Gastroesophageal sphincter (tissue), 4 donors: ENCODE measurements at regions not wholly inside any gene's neighbourhood (a gene's known extent, or its start where the extent isn't known, plus 50 kb on each side); places are given as distances from the start of the nearest gene placed in this dataset.
"Not testable (repeated sequence)": the region's sequence is repeated elsewhere in the genome, so short reads cannot be mapped to it uniquely, and the experiment has no call there.

Source experiments
- ATAC-seq: fragments of 150-250 bp; one replicate; pipeline ENCODE4 v1.9.1; 2016; ENCODE audit warnings: mild to moderate bottlenecking, moderate library complexity
- H3K27ac ChIP-seq, 4 donors: fragments of 200-600 bp; sonication (generic) in 3 of 4; 1 replicate in 3 of 4; 2 replicates in 1 of 4; pipeline ENCODE4 v1.5.1; 2016 to 2019
- H3K27me3 ChIP-seq: fragments of 200-600 bp; sonication (generic); one replicate; pipeline ENCODE4 v1.5.1; 2019
- H3K36me3 ChIP-seq, 2 donors: fragments of 200-600 bp; sonication (generic); one replicate each; pipeline ENCODE4 v1.5.1; 2019; ENCODE audit warnings: control low read depth in 1 of 2
- H3K4me1 ChIP-seq, 3 donors: fragments of 200-600 bp; sonication (generic); 1 replicate in 2 of 3; 2 replicates in 1 of 3; pipeline ENCODE4 v1.5.1; 2016 to 2019; ENCODE audit warnings: control low read depth in 2 of 3
- H3K4me3 ChIP-seq, 2 donors: fragments of 200-600 bp; sonication (generic); one replicate each; pipeline ENCODE4 v1.5.1; 2019; ENCODE audit warnings: mild to moderate bottlenecking in 1 of 2, moderate library complexity in 1 of 2
- H3K9me3 ChIP-seq, 3 donors: fragments of 200-600 bp; sonication (generic); one replicate each; pipeline ENCODE4 v1.5.1; 2017 to 2019; ENCODE audit warnings: control low read depth in 2 of 3
- EP300 ChIP-seq: sonication (generic); formaldehyde crosslinking; IDR thresholded peaks from one replicate; pipeline ENCODE4 v1.6.1; 2017; ENCODE audit warnings: antibody characterized with exemption, mild to moderate bottlenecking
- POLR2A ChIP-seq, 2 donors: fragments of 450-650 bp; IDR thresholded peaks; one replicate each; pipeline ENCODE4 v1.6.1; 2017; ENCODE audit warnings: antibody characterized with exemption in 2 of 2, mild to moderate bottlenecking in 2 of 2, moderate library complexity in 1 of 2
- POLR2AphosphoS5 ChIP-seq: sonication (generic); formaldehyde crosslinking; IDR thresholded peaks from one replicate; pipeline ENCODE4 v1.6.1; 2017; ENCODE audit warnings: antibody characterized with exemption
- WGBS, 2 donors: methylation state at CpG; one replicate each; pipeline ENCODE4 v1.1.5; 2018; ENCODE audit warnings: low coverage in 1 of 2; 5-methylcytosine and 5-hydroxymethylcytosine counted together
- TF ChIP-seq, protein P1 (sequence below), 4 experiments: fragments of 200-600 bp in 2 of 4; fragments of 450-650 bp in 2 of 4; sonication (generic) in 1 of 4; IDR thresholded peaks; one replicate each; pipeline ENCODE4 v1.5.1; 2017 to 2019; ENCODE audit warnings: antibody characterized with exemption in 4 of 4, mild to moderate bottlenecking in 2 of 4, moderate library complexity in 2 of 4

DNA sequence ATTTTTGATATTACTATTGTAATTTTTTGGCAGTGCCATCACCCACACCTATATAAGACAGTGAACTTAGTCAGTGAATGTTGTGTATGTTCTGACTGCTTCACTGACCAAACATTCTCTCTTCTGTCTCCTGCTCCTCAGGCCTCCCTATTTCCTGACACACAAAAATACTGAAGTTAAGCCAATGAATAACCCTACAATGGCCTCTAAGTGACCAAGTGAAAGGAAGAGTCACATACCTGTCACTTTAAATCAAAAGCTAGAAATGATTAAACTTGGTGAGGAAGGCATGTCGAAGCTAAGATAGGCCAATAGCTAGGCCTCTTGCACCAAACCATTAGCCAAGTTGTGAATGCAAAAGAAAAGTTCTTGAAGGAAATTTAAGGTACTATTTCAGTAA lies 151.9 kb downstream of the RND3 start:
- H3K36me3 ChIP-seq = no peaks in the 10 kb centered on the region
- no peak for ATAC-seq
- H3K27me3 ChIP-seq = no peaks in the 10 kb centered on the region
- peaks cover 0 to 10% (median 5%) of the 10 kb centered on the region in 3 donors for H3K4me1 ChIP-seq
- H3K9me3 ChIP-seq = no peaks in the 10 kb centered on the region
- 60 to 79% methylated on average over 1 of the region's 1 CpG for WGBS, 2 donors
- TF ChIP-seq POLR2AphosphoS5 = no peak
- TF ChIP-seq EP300 = no peak
- no peak overlapping the region for H3K27ac ChIP-seq
- no peak overlapping the region for H3K4me3 ChIP-seq

DNA sequence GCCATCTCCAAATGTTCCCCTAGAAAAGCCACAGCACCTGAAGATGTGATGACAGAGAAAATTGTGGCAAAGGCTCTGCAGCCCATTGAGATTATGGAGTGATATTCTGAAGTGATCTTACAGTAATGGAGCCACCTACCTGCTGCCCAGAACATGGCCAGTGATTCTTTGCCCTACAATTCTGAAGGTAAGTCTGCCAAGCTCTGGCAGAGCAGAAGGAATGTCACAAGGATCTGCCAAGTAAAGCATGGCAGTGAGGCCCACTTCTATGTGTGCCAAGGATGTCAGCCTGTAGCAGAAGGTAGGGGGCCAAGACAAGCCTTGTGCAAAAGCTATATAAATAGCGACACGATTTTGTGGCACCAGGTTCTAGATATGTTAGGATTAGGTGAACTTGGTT lies 155.1 kb downstream of the RND3 start:
- WGBS, 2 donors = 66 to 77% methylated on average over 2 of the region's 2 CpGs
- Histone ChIP-seq H3K27ac (no peak overlapping the region), H3K4me3 (no peak overlapping the region), H3K36me3 (no peaks in the 10 kb centered on the region), H3K27me3 (no peaks in the 10 kb centered on the region), H3K9me3 (no peaks in the 10 kb centered on the region), H3K4me1 (no peaks in the 10 kb centered on the region)
- TF ChIP-seq EP300 = no peak
- TF ChIP-seq POLR2AphosphoS5 = no peak
- no peak for TF ChIP-seq POLR2A (IDR thresholded peaks at IDR 0.05)
- TF ChIP-seq, protein P1, sequence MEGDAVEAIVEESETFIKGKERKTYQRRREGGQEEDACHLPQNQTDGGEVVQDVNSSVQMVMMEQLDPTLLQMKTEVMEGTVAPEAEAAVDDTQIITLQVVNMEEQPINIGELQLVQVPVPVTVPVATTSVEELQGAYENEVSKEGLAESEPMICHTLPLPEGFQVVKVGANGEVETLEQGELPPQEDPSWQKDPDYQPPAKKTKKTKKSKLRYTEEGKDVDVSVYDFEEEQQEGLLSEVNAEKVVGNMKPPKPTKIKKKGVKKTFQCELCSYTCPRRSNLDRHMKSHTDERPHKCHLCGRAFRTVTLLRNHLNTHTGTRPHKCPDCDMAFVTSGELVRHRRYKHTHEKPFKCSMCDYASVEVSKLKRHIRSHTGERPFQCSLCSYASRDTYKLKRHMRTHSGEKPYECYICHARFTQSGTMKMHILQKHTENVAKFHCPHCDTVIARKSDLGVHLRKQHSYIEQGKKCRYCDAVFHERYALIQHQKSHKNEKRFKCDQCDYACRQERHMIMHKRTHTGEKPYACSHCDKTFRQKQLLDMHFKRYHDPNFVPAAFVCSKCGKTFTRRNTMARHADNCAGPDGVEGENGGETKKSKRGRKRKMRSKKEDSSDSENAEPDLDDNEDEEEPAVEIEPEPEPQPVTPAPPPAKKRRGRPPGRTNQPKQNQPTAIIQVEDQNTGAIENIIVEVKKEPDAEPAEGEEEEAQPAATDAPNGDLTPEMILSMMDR (IDR thresholded peaks at IDR 0.05) = peak in 1 of 4 experiments; percentile 10
- no peak for ATAC-seq

DNA sequence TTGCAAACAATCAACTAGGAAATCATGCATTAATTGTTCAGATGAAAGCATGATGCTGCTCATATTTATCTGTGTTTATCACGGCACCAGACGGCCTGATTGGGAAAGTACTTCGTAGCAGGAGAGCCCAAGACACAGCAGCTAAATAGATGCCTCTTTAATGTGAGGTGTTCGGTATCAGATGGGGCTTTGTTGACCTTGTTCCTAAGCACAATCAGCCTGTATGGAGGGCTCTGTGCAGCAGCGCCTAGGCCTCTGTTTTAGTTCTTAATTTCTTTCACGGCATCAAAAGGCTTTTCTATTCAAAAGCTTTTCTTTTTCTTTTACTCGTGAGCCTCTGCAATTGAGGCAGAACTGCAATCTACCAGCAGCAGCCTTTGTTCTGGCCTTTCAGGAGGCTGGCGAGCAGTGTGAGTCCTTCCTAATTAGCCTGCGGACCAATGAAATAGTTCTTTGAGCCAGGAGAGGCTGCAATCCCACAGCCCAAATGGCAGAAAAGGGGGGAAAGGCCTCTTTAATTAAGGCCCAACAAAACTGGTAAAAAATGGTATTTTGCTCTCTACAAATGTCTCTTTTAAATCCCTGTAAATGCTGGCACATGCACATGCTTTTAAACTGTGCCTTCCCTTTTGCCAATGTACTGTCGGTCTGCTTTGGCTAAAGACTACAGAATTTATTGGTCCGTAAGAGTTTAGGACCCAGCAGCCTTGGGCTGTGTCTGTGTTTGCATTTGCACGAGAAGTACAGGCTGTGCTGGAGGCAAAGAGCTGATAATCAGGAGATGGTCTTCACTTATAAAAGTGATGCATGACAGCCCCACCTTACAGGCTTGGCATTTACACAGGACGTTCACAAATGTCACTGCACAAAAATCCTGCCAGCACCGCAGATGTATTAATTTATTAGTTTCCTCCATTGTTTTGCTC lies 159.6 kb downstream of the RND3 start:
- H3K4me1 ChIP-seq = no peaks in the 10 kb centered on the region
- no peaks in the 10 kb centered on the region for H3K36me3 ChIP-seq
- no peaks in the 10 kb centered on the region for H3K27me3 ChIP-seq
- no peak overlapping the region for H3K27ac ChIP-seq
- TF ChIP-seq, protein P1 (IDR thresholded peaks at IDR 0.05) = no peak
- TF ChIP-seq POLR2A (IDR thresholded peaks at IDR 0.05) = no peak
- TF ChIP-seq EP300 = no peak
- TF ChIP-seq POLR2AphosphoS5 = no peak
- no peak overlapping the region for H3K4me3 ChIP-seq
- no peaks in the 10 kb centered on the region for H3K9me3 ChIP-seq
- no peak for ATAC-seq
- WGBS, 2 donors = 77 to 83% methylated on average over 11 to 14 of the region's 14 CpGs

DNA sequence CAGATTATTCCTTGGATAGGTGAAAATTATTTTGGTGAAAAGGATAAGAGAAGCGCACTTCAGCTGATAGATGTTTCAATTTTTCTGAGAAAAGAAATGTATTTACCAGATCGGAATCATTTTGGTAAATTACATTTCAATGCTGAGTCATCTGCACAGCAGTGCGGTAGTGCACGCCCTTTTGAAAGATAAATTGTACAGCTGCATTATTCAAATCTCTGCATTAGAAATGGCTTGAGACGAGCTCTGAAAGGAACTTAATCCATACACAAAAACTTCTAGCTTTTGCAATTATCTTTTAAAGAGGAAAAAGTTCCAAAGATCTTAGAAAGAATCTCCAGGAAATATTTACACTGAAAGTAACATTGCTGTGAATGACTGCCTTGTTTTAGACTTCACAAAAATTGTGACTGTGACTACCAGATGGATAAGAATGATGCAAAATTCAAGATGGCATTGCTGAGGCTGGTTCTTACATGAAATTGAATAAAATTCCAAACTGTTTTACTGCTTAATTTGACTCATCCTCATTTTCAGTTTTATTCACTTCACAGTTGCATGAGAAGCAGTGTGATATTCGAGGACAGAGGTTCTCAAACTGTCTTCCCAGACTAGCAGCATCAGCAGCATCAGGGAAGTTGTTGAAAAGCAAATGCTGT lies 161.7 kb downstream of the RND3 start:
- 43 to 71% methylated on average over 4 to 6 of the region's 6 CpGs for WGBS, 2 donors
- TF ChIP-seq EP300 = no peak
- TF ChIP-seq POLR2AphosphoS5 = no peak
- TF ChIP-seq POLR2A (IDR thresholded peaks at IDR 0.05) = no peak
- TF ChIP-seq, protein P1 (IDR thresholded peaks at IDR 0.05) = no peak
- no peak overlapping the region for H3K4me3 ChIP-seq
- H3K27ac ChIP-seq = no peak overlapping the region
- H3K9me3 ChIP-seq = no peaks in the 10 kb centered on the region
- H3K4me1 ChIP-seq = no peaks in the 10 kb centered on the region
- no peaks in the 10 kb centered on the region for H3K27me3 ChIP-seq
- H3K36me3 ChIP-seq = no peaks in the 10 kb centered on the region
- ATAC-seq = no peak

DNA sequence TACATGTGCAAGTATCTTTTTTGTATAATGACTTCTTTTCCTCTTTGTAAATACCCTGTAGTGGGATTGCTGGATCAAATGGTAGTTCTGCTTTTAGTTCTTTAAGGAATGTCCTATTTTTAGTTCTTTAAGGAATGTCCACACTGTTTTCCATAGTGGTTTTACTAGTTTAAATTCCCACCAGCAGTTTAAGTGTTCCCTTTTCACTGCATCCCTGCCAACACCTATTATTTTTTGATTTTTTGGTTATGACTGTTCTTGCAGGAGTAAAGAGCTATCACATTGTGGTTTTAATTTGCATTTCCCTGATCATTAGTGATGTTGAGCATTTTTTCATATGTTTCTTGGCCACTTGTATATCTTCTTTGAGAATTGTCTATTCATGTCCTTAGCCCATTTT lies 164.4 kb downstream of the RND3 start:
- not testable (repeated sequence) for H3K4me3 ChIP-seq, ATAC-seq, H3K27ac ChIP-seq

DNA sequence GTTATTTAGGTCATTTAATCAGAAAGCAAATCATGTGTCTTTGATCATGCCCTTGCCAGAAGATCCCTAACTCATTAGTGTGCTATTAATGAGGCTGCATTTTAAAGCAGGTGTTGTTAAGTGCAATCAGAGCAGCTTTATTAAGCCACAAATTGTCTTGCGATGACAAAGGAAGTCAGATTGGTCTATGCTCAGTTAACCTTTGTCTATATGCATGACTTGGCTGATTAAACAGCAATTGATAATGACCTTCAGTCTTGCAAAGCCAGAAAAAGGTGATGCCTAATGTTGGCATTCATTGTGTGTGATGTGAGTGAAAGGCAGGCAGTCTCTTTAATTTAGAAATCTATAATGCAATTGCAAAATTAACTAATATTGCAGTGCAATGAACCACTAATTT lies 166.9 kb downstream of the RND3 start:
- no peaks in the 10 kb centered on the region for H3K36me3 ChIP-seq
- WGBS, 2 donors = 60 to 100% methylated on average over 1 of the region's 1 CpG
- no peaks in the 10 kb centered on the region for H3K4me1 ChIP-seq
- peaks cover 0 to 8% (median 0%) of the 10 kb centered on the region in 3 donors for H3K9me3 ChIP-seq
- ATAC-seq = no peak
- H3K4me3 ChIP-seq = no peak overlapping the region
- no peaks in the 10 kb centered on the region for H3K27me3 ChIP-seq
- TF ChIP-seq, protein P1 (IDR thresholded peaks at IDR 0.05) = no peak
- TF ChIP-seq EP300 (no peak), POLR2AphosphoS5 (no peak), POLR2A (IDR thresholded peaks at IDR 0.05) (no peak)
- no peak overlapping the region for H3K27ac ChIP-seq

More for the DNA sequence above, 164.4 kb downstream of the RND3 start:
- H3K4me1 ChIP-seq, H3K36me3 ChIP-seq, H3K27me3 ChIP-seq, H3K9me3 ChIP-seq: not testable (repeated sequence)
